ENCODE measurements at regions not wholly inside any gene's neighbourhood (a gene's known extent, or its start where the extent isn't known, plus 50 kb on each side); places are given as distances from the start of the nearest gene placed in this dataset.

- no peak for DNase-seq (ENCODE audit: low read depth)
- TF ChIP-seq, protein P1, sequence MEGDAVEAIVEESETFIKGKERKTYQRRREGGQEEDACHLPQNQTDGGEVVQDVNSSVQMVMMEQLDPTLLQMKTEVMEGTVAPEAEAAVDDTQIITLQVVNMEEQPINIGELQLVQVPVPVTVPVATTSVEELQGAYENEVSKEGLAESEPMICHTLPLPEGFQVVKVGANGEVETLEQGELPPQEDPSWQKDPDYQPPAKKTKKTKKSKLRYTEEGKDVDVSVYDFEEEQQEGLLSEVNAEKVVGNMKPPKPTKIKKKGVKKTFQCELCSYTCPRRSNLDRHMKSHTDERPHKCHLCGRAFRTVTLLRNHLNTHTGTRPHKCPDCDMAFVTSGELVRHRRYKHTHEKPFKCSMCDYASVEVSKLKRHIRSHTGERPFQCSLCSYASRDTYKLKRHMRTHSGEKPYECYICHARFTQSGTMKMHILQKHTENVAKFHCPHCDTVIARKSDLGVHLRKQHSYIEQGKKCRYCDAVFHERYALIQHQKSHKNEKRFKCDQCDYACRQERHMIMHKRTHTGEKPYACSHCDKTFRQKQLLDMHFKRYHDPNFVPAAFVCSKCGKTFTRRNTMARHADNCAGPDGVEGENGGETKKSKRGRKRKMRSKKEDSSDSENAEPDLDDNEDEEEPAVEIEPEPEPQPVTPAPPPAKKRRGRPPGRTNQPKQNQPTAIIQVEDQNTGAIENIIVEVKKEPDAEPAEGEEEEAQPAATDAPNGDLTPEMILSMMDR (IDR thresholded peaks at IDR 0.05; ENCODE audit: low read depth, low read length, missing control alignments) = no peak
- no peak overlapping the region for H3K4me3 ChIP-seq (ENCODE audit: low read depth, low read length)
These were observed 453.9 kb downstream of the ADAMTS20 start for GRCh38 chr12:43098071-43098470.

- H3K4me3 ChIP-seq (ENCODE audit: low read depth, low read length) = no peak overlapping the region
- TF ChIP-seq, protein P1 (IDR thresholded peaks at IDR 0.05; ENCODE audit: low read depth, low read length, missing control alignments) = no peak
- no peak for DNase-seq (ENCODE audit: low read depth)
These were observed 454.5 kb downstream of the ADAMTS20 start for GRCh38 chr12:43097471-43097870.

DNA sequence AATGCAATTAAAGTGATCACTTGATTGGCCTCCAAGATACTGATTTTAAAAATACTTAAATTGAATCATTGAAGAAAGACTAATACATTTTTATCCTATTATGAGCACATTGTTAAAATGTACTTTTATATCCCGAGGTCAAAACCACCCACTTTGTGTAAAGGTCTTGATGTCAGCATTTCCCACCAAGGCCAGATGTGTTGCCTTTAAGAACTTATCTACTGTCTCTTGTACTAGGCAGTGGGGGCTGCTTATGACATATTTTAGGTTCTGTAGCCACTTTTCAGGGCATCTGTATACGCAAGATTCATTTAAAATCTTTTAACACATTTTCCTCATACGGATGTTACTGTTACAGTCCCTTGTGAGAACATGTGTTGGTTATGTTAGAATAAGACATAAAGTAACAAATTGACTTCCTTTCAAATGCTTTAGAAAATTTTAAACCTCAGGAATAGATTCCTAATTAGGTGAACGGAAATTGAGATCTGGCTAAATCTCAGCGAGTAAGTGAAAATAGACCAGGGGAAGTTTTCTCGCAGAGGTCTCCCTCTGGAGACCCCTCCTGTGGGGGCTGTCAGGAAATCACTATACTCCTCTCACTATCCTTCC is 456.2 kb downstream of the ADAMTS20 start:
- no peak for DNase-seq (ENCODE audit: low read depth)
- TF ChIP-seq, protein P1 (IDR thresholded peaks at IDR 0.05; ENCODE audit: low read depth, low read length, missing control alignments) = no peak
- H3K4me3 ChIP-seq (ENCODE audit: low read depth, low read length) = no peak overlapping the region

GRCh38 chr12:43094886-43095575 is 457.0 kb downstream of the ADAMTS20 start:
- DNase-seq (ENCODE audit: low read depth) = no peak
- no peak overlapping the region for H3K4me3 ChIP-seq (ENCODE audit: low read depth, low read length)
- TF ChIP-seq, protein P1 (IDR thresholded peaks at IDR 0.05; ENCODE audit: low read depth, low read length, missing control alignments) = no peak

GRCh38 chr12:43090981-43091380 is 461.0 kb downstream of the ADAMTS20 start:
- TF ChIP-seq, protein P1 (IDR thresholded peaks at IDR 0.05; ENCODE audit: low read depth, low read length, missing control alignments) = no peak
- H3K4me3 ChIP-seq (ENCODE audit: low read depth, low read length) = no peak overlapping the region
- DNase-seq (ENCODE audit: low read depth) = no peak

DNA sequence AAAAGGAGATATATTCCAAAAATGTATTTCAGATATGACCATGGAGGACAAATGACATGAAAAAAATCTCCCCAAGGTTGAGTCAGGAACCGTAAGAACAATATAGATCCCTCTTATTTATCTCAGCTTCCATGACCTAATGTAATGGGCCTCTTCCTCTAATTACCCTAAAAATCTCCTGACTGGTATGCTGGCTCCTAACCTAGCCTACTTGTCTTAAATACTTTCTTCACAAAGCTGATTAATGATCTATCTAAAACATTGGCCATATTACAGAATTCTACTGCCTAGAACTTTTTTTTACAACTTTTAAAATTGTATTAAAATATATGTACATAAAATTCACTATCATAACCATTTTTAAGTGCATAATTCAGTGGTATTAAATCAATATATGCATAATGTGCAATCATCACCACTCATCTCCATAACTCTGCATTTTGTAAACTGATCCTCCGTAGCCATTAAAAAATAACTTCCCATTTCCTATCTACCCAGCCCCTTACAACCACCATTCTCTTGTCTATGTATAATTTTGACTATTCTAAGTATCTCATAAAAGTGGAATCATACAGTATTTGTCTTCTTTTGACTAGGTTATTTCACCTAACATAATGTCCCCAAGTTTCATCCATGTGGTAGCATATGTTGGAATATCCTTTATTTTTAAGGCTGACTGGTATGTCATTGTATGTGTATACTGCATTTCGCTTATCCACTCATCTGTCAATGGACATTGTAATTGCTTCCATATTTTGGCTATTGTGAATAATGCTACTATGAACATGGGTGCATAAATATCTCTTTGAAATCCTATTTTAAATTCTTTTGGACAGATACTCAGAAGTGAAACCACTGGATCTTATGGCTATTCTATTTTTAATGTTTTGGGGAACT is 464.6 kb downstream of the ADAMTS20 start:
- TF ChIP-seq, protein P1 (IDR thresholded peaks at IDR 0.05; ENCODE audit: low read depth, low read length, missing control alignments) = no peak
- no peak for DNase-seq (ENCODE audit: low read depth)
- H3K4me3 ChIP-seq (ENCODE audit: low read depth, low read length) = no peak overlapping the region
